Thyroid gland (tissue), 4 donors: ENCODE measurements at regions not wholly inside any gene's neighbourhood (a gene's known extent, or its start where the extent isn't known, plus 50 kb on each side); places are given as distances from the start of the nearest gene placed in this dataset.

ENCODE experiments used
- POLR2A ChIP-seq, 2 donors: fragments of 450-650 bp; IDR thresholded peaks; one replicate each; pipeline ENCODE4 v1.6.1; 2017; ENCODE audit warnings: antibody characterized with exemption in 2 of 2, mild to moderate bottlenecking in 2 of 2, moderate library complexity in 1 of 2
- TF ChIP-seq, protein P1 (sequence below), 6 experiments: fragments of 200-600 bp in 3 of 6; fragments of 450-650 bp in 3 of 6; sonication (generic) in 3 of 6; IDR thresholded peaks; one replicate each; pipeline ENCODE4 v1.5.1; 2016 to 2019; ENCODE audit warnings: antibody characterized with exemption in 6 of 6, mild to moderate bottlenecking in 2 of 6, inconsistent platforms in 1 of 6, moderate library complexity in 1 of 6

DNA sequence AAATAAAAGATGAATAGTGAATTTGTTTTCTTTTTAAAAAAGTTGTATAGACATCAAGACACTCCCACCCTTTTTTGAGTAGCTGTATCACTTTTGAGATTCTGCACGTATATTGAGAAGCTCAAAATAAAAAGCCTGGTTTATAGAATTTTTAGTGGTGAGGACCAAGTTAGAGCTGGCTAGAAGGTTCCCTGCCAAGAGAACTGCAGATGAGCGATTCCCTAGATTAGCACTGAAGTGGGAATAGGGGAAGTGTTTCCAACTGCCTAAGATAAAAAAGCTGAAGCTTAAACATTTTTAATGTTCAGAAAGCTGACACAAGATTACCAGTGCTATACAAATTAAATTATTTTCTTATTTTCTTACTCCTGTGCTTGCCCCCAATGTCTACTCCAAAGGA lies 135.7 kb upstream of the TMEM229A start:
- TF ChIP-seq, protein P1, sequence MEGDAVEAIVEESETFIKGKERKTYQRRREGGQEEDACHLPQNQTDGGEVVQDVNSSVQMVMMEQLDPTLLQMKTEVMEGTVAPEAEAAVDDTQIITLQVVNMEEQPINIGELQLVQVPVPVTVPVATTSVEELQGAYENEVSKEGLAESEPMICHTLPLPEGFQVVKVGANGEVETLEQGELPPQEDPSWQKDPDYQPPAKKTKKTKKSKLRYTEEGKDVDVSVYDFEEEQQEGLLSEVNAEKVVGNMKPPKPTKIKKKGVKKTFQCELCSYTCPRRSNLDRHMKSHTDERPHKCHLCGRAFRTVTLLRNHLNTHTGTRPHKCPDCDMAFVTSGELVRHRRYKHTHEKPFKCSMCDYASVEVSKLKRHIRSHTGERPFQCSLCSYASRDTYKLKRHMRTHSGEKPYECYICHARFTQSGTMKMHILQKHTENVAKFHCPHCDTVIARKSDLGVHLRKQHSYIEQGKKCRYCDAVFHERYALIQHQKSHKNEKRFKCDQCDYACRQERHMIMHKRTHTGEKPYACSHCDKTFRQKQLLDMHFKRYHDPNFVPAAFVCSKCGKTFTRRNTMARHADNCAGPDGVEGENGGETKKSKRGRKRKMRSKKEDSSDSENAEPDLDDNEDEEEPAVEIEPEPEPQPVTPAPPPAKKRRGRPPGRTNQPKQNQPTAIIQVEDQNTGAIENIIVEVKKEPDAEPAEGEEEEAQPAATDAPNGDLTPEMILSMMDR (IDR thresholded peaks at IDR 0.05) = no peak
- no peak for TF ChIP-seq POLR2A (IDR thresholded peaks at IDR 0.05)
